Gastroesophageal sphincter (tissue), 3 donors: ENCODE measurements at regions not wholly inside any gene's neighbourhood (a gene's known extent, or its start where the extent isn't known, plus 50 kb on each side); places are given as distances from the start of the nearest gene placed in this dataset.

ENCODE experiments used
- POLR2A ChIP-seq, 2 donors: fragments of 450-650 bp; IDR thresholded peaks; one replicate each; pipeline ENCODE4 v1.6.1; 2017; ENCODE audit warnings: antibody characterized with exemption in 2 of 2, mild to moderate bottlenecking in 2 of 2, moderate library complexity in 1 of 2
- POLR2AphosphoS5 ChIP-seq: sonication (generic); formaldehyde crosslinking; IDR thresholded peaks from one replicate; pipeline ENCODE4 v1.6.1; 2017; ENCODE audit warnings: antibody characterized with exemption
- TF ChIP-seq, protein P1 (sequence below), 4 experiments: fragments of 200-600 bp in 2 of 4; fragments of 450-650 bp in 2 of 4; sonication (generic) in 1 of 4; IDR thresholded peaks; one replicate each; pipeline ENCODE4 v1.5.1; 2017 to 2019; ENCODE audit warnings: antibody characterized with exemption in 4 of 4, mild to moderate bottlenecking in 2 of 4, moderate library complexity in 2 of 4

DNA sequence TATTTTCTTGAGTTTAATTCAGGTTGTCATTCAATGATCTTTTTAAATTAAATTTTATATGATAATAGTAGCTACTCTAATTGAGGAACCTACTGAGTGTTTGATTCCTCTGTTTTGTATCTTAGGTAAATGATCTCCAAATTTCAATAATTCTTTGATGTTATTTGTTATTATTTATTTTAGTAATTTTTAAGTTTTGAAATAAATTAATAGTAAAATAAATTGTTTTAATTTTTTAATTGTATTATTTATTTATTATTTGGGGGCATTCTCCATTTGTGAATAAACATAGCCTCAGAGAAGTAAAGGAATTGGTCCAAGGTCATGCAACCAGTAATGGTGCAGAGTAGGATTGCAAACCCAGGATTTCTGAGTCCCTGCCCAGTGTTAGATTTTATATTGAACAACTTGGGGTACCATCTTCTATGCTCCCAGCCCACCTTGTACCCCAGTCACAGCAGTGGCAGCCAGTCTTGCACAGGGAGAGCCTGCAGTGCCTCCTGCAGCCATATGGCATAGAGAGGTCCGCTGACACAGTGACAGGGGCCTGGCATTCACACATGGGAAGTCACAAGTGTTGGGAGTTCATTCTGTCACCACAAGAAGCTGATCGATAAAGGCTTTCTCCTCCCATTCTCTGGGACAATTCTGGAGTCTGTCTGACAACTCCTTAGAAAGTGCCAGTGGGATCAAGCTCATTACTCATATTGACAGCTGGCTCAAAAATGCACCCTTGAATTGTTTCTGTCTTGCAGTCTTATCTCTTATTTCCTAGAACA is 110.0 kb upstream of the ETAA1 start:
- TF ChIP-seq, protein P1, sequence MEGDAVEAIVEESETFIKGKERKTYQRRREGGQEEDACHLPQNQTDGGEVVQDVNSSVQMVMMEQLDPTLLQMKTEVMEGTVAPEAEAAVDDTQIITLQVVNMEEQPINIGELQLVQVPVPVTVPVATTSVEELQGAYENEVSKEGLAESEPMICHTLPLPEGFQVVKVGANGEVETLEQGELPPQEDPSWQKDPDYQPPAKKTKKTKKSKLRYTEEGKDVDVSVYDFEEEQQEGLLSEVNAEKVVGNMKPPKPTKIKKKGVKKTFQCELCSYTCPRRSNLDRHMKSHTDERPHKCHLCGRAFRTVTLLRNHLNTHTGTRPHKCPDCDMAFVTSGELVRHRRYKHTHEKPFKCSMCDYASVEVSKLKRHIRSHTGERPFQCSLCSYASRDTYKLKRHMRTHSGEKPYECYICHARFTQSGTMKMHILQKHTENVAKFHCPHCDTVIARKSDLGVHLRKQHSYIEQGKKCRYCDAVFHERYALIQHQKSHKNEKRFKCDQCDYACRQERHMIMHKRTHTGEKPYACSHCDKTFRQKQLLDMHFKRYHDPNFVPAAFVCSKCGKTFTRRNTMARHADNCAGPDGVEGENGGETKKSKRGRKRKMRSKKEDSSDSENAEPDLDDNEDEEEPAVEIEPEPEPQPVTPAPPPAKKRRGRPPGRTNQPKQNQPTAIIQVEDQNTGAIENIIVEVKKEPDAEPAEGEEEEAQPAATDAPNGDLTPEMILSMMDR (IDR thresholded peaks at IDR 0.05), result no peak
- TF ChIP-seq POLR2A (IDR thresholded peaks at IDR 0.05), result no peak
- TF ChIP-seq POLR2AphosphoS5, result no peak
